ENCODE measurements at regions not wholly inside any gene's neighbourhood (a gene's known extent, or its start where the extent isn't known, plus 50 kb on each side); places are given as distances from the start of the nearest gene placed in this dataset.
"Not testable (repeated sequence)": the region's sequence is repeated elsewhere in the genome, so short reads cannot be mapped to it uniquely, and the experiment has no call there.

- no peak for DNase-seq (ENCODE audit: low spot score)
- Mint-ChIP-seq H3K4me1 (ENCODE audit: low read depth) (no peaks in the 10 kb centered on the region), H3K4me3 (no peak overlapping the region), H3K9me3 (peaks cover 94% of the 10 kb centered on the region), H3K27ac (no peak overlapping the region), H3K27me3 (ENCODE audit: insufficient read depth) (no peaks in the 10 kb centered on the region), H3K36me3 (ENCODE audit: low read depth) (peaks cover 4% of the 10 kb centered on the region)
- intact Hi-C loops (cut with micrococcal nuclease): no loop called here
These were observed 334.0 kb downstream of the ZNF33B start for GRCh38 chr10:42304341-42304740.

GRCh38 chr10:42281896-42282295 is 356.5 kb downstream of the ZNF33B start:
- DNase-seq (ENCODE audit: low spot score); H3K4me3 Mint-ChIP-seq; H3K9me3 Mint-ChIP-seq; H3K4me1 Mint-ChIP-seq (ENCODE audit: low read depth); H3K27me3 Mint-ChIP-seq (ENCODE audit: insufficient read depth); H3K27ac Mint-ChIP-seq; intact Hi-C loops (cut with micrococcal nuclease); H3K36me3 Mint-ChIP-seq (ENCODE audit: low read depth): not testable (repeated sequence)

- H3K36me3 Mint-ChIP-seq (ENCODE audit: low read depth); DNase-seq (ENCODE audit: low spot score); H3K9me3 Mint-ChIP-seq; H3K27me3 Mint-ChIP-seq (ENCODE audit: insufficient read depth); H3K4me3 Mint-ChIP-seq; H3K27ac Mint-ChIP-seq; H3K4me1 Mint-ChIP-seq (ENCODE audit: low read depth); intact Hi-C loops (cut with micrococcal nuclease): not testable (repeated sequence)
These were observed 368.6 kb downstream of the ZNF33B start for GRCh38 chr10:42269788-42270187.

- intact Hi-C loops (cut with micrococcal nuclease); H3K36me3 Mint-ChIP-seq (ENCODE audit: low read depth); H3K4me1 Mint-ChIP-seq (ENCODE audit: low read depth); H3K4me3 Mint-ChIP-seq; H3K27ac Mint-ChIP-seq; DNase-seq (ENCODE audit: low spot score); H3K27me3 Mint-ChIP-seq (ENCODE audit: insufficient read depth): not testable (repeated sequence)
- peaks cover 27% of the 10 kb centered on the region for H3K9me3 Mint-ChIP-seq
These were observed 375.1 kb downstream of the ZNF33B start for GRCh38 chr10:42263259-42263658.

GRCh38 chr10:42243002-42243401 is 395.4 kb downstream of the ZNF33B start:
- intact Hi-C loops (cut with micrococcal nuclease): not testable (repeated sequence)

GRCh38 chr10:42242135-42242805 is 396.1 kb downstream of the ZNF33B start:
- Mint-ChIP-seq H3K9me3 (peaks cover 17% of the 10 kb centered on the region), H3K36me3 (ENCODE audit: low read depth) (no peaks in the 10 kb centered on the region), H3K27me3 (ENCODE audit: insufficient read depth) (peaks cover 5% of the 10 kb centered on the region), H3K4me1 (ENCODE audit: low read depth) (no peaks in the 10 kb centered on the region), H3K27ac (no peak overlapping the region), H3K4me3 (no peak overlapping the region)
- DNase-seq (ENCODE audit: low spot score): no peak
- intact Hi-C loops (cut with micrococcal nuclease): no loop called here

More at GRCh38 chr10:42243002-42243401, 395.4 kb downstream of the ZNF33B start:
- DNase-seq (ENCODE audit: low spot score); H3K4me3 Mint-ChIP-seq; H3K36me3 Mint-ChIP-seq (ENCODE audit: low read depth); H3K4me1 Mint-ChIP-seq (ENCODE audit: low read depth); H3K27me3 Mint-ChIP-seq (ENCODE audit: insufficient read depth); H3K27ac Mint-ChIP-seq: not testable (repeated sequence)
- peaks cover 15% of the 10 kb centered on the region for H3K9me3 Mint-ChIP-seq

- not testable (repeated sequence) for H3K9me3 Mint-ChIP-seq; DNase-seq (ENCODE audit: low spot score); H3K27ac Mint-ChIP-seq
These were observed 402.0 kb downstream of the ZNF33B start for GRCh38 chr10:42236401-42236800.

GRCh38 chr10:42235736-42236135 is 402.6 kb downstream of the ZNF33B start:
- peaks cover 12% of the 10 kb centered on the region for H3K9me3 Mint-ChIP-seq
- H3K27ac Mint-ChIP-seq; H3K4me3 Mint-ChIP-seq; H3K27me3 Mint-ChIP-seq (ENCODE audit: insufficient read depth); DNase-seq (ENCODE audit: low spot score); intact Hi-C loops (cut with micrococcal nuclease); H3K36me3 Mint-ChIP-seq (ENCODE audit: low read depth); H3K4me1 Mint-ChIP-seq (ENCODE audit: low read depth): not testable (repeated sequence)

More at GRCh38 chr10:42236401-42236800, 402.0 kb downstream of the ZNF33B start:
- H3K27me3 Mint-ChIP-seq (ENCODE audit: insufficient read depth); H3K4me1 Mint-ChIP-seq (ENCODE audit: low read depth); intact Hi-C loops (cut with micrococcal nuclease); H3K4me3 Mint-ChIP-seq; H3K36me3 Mint-ChIP-seq (ENCODE audit: low read depth): not testable (repeated sequence)

GRCh38 chr10:42235241-42235640 is 403.1 kb downstream of the ZNF33B start:
- H3K9me3 Mint-ChIP-seq: peaks cover 14% of the 10 kb centered on the region
- intact Hi-C loops (cut with micrococcal nuclease); H3K27ac Mint-ChIP-seq; H3K27me3 Mint-ChIP-seq (ENCODE audit: insufficient read depth); H3K4me1 Mint-ChIP-seq (ENCODE audit: low read depth); H3K4me3 Mint-ChIP-seq; H3K36me3 Mint-ChIP-seq (ENCODE audit: low read depth); DNase-seq (ENCODE audit: low spot score): not testable (repeated sequence)

- DNase-seq (ENCODE audit: low spot score); intact Hi-C loops (cut with micrococcal nuclease); H3K27me3 Mint-ChIP-seq (ENCODE audit: insufficient read depth); H3K4me1 Mint-ChIP-seq (ENCODE audit: low read depth); H3K36me3 Mint-ChIP-seq (ENCODE audit: low read depth); H3K4me3 Mint-ChIP-seq; H3K27ac Mint-ChIP-seq: not testable (repeated sequence)
- peaks cover 14% of the 10 kb centered on the region for H3K9me3 Mint-ChIP-seq
These were observed 403.9 kb downstream of the ZNF33B start for GRCh38 chr10:42234506-42234905.

GRCh38 chr10:42233461-42234206 is 404.7 kb downstream of the ZNF33B start:
- DNase-seq (ENCODE audit: low spot score); H3K27ac Mint-ChIP-seq; H3K4me3 Mint-ChIP-seq; intact Hi-C loops (cut with micrococcal nuclease); H3K36me3 Mint-ChIP-seq (ENCODE audit: low read depth); H3K27me3 Mint-ChIP-seq (ENCODE audit: insufficient read depth); H3K4me1 Mint-ChIP-seq (ENCODE audit: low read depth): not testable (repeated sequence)
- H3K9me3 Mint-ChIP-seq: peaks cover 15% of the 10 kb centered on the region

GRCh38 chr10:42232955-42233354 is 405.4 kb downstream of the ZNF33B start:
- H3K27ac Mint-ChIP-seq; H3K36me3 Mint-ChIP-seq (ENCODE audit: low read depth); intact Hi-C loops (cut with micrococcal nuclease); H3K4me3 Mint-ChIP-seq; H3K27me3 Mint-ChIP-seq (ENCODE audit: insufficient read depth); DNase-seq (ENCODE audit: low spot score); H3K4me1 Mint-ChIP-seq (ENCODE audit: low read depth): not testable (repeated sequence)
- H3K9me3 Mint-ChIP-seq: peaks cover 22% of the 10 kb centered on the region

GRCh38 chr10:42230812-42231211 is 407.6 kb downstream of the ZNF33B start:
- H3K4me1 Mint-ChIP-seq (ENCODE audit: low read depth); H3K36me3 Mint-ChIP-seq (ENCODE audit: low read depth); DNase-seq (ENCODE audit: low spot score); H3K27ac Mint-ChIP-seq; intact Hi-C loops (cut with micrococcal nuclease); H3K27me3 Mint-ChIP-seq (ENCODE audit: insufficient read depth); H3K4me3 Mint-ChIP-seq: not testable (repeated sequence)
- peaks cover 36% of the 10 kb centered on the region for H3K9me3 Mint-ChIP-seq

All from activated T-helper 1 cell treated with anti-CD3 and anti-CD28 coated beads, Interleukin-12 subunit alpha, Interleukin-12 subunit beta, Interleukin-2, Interleukin-4 antibody, amounts not matched to agents 30 ng/mL and 10 ng/mL and 1 ng/mL, durations not matched to agents 14 hours and 24 hours and 36 hours (primary cell).